MM.1S (cell line): ENCODE measurements at regions not wholly inside any gene's neighbourhood (a gene's known extent, or its start where the extent isn't known, plus 50 kb on each side); places are given as distances from the start of the nearest gene placed in this dataset.

Source experiments
- DNase-seq: peaks from one replicate; pipeline ENCODE4 v3.0.0-alpha.2; 2015
- H2AFZ ChIP-seq: fragments of 300-600 bp; sonication (generic); 2 replicates; pipeline ENCODE4 v1.6.0; 2016; ENCODE audit warnings: antibody characterized with exemption, low read length
- H3F3A ChIP-seq: fragments of 300-600 bp; sonication (generic); 2 replicates; pipeline ENCODE4 v1.6.1; 2016; ENCODE audit warnings: mild to moderate bottlenecking, antibody characterized with exemption, low read length, moderate library complexity, mixed read lengths; ENCODE audit not compliant: insufficient read depth
- H3K27ac ChIP-seq: fragments of 300-600 bp; sonication (generic); 2 replicates; pipeline ENCODE4 v1.5.1; 2016; ENCODE audit warnings: mild to moderate bottlenecking, low read length
- H3K27me3 ChIP-seq: fragments of 300-600 bp; sonication (generic); replicated peaks from 2 replicates; pipeline ENCODE4 v1.6.0; 2016; ENCODE audit warnings: low read length; ENCODE audit not compliant: insufficient read depth
- H3K36me3 ChIP-seq: fragments of 300-600 bp; sonication (generic); replicated peaks from 2 replicates; pipeline ENCODE4 v1.6.1; 2016; ENCODE audit warnings: mild to moderate bottlenecking, low read length, mixed read lengths; ENCODE audit not compliant: insufficient read depth
- H3K4me1 ChIP-seq: fragments of 300-600 bp; sonication (generic); 2 replicates; pipeline ENCODE4 v1.6.1; 2016; ENCODE audit warnings: low read length, mixed read lengths
- H3K4me2 ChIP-seq: fragments of 300-600 bp; sonication (generic); 2 replicates; pipeline ENCODE4 v1.6.0; 2016; ENCODE audit warnings: low read depth, low read length
- H3K4me3 ChIP-seq: fragments of 300-600 bp; sonication (generic); 2 replicates; pipeline ENCODE4 v1.5.1; 2016; ENCODE audit warnings: low read length, mixed read lengths
- H3K79me2 ChIP-seq: fragments of 300-600 bp; sonication (generic); 2 replicates; pipeline ENCODE4 v1.6.1; 2016; ENCODE audit warnings: mixed run types, low read length, mixed read lengths
- H3K9ac ChIP-seq: fragments of 300-600 bp; sonication (generic); 2 replicates; pipeline ENCODE4 v1.6.1; 2016; ENCODE audit warnings: low read length, mixed read lengths
- H3K9me2 ChIP-seq: fragments of 300-600 bp; sonication (generic); replicated peaks from 2 replicates; pipeline ENCODE4 v1.6.1; 2016; ENCODE audit warnings: mild to moderate bottlenecking, low read length, mixed read lengths; ENCODE audit not compliant: insufficient read depth
- H3K9me3 ChIP-seq: fragments of 300-600 bp; sonication (generic); replicated peaks from 2 replicates; pipeline ENCODE4 v1.6.1; 2016; ENCODE audit warnings: mild to moderate bottlenecking, low read length, mixed read lengths; ENCODE audit not compliant: insufficient read depth
- H4K20me1 ChIP-seq: fragments of 300-600 bp; sonication (generic); 2 replicates; pipeline ENCODE4 v1.6.1; 2016; ENCODE audit warnings: mild to moderate bottlenecking, low read length, moderate library complexity, mixed read lengths; ENCODE audit not compliant: insufficient read depth
- CTCF ChIP-seq: fragments of 300-600 bp; sonication (generic); IDR thresholded peaks from 2 replicates; pipeline ENCODE4 v1.5.1; 2016; ENCODE audit warnings: antibody characterized with exemption, low read length, mixed read lengths
- EZH2 ChIP-seq: fragments of 300-600 bp; sonication (generic); optimal IDR thresholded peaks from 2 replicates; pipeline ENCODE3; 2017; ENCODE audit warnings: low read depth, mild to moderate bottlenecking, antibody characterized with exemption, low read length, mixed read lengths
- EZH2phosphoT487 ChIP-seq: fragments of 300-600 bp; sonication (generic); IDR thresholded peaks from 2 replicates; pipeline ENCODE4 v1.6.1; 2018; ENCODE audit warnings: antibody characterized with exemption, low read length

GRCh38 chr5:60540856-60541805 is 158.8 kb downstream of the DEPDC1B start:
- Histone ChIP-seq H3K36me3 (no peaks in the 10 kb centered on the region), H3K27me3 (no peaks in the 10 kb centered on the region), H3F3A (no peaks in the 10 kb centered on the region), H3K27ac (no peak overlapping the region), H3K9me3 (no peaks in the 10 kb centered on the region), H3K4me1 (no peaks in the 10 kb centered on the region), H2AFZ (no peak overlapping the region), H3K79me2 (no peaks in the 10 kb centered on the region), H3K9me2 (no peaks in the 10 kb centered on the region), H3K4me3 (no peak overlapping the region), H4K20me1 (no peaks in the 10 kb centered on the region), H3K9ac (no peak overlapping the region), H3K4me2 (no peak overlapping the region)
- TF ChIP-seq CTCF (no peak), EZH2phosphoT487 (no peak), EZH2 (no peak)
- DNase-seq, result no peak

GRCh38 chr5:60538955-60539866 is 160.8 kb downstream of the DEPDC1B start:
- Histone ChIP-seq H3K9ac (no peak overlapping the region), H3K9me2 (no peaks in the 10 kb centered on the region), H3K79me2 (no peaks in the 10 kb centered on the region), H3K36me3 (no peaks in the 10 kb centered on the region), H2AFZ (no peak overlapping the region), H3K9me3 (no peaks in the 10 kb centered on the region), H3F3A (no peaks in the 10 kb centered on the region), H4K20me1 (no peaks in the 10 kb centered on the region), H3K4me3 (no peak overlapping the region), H3K27ac (no peak overlapping the region), H3K27me3 (no peaks in the 10 kb centered on the region), H3K4me2 (no peak overlapping the region), H3K4me1 (no peaks in the 10 kb centered on the region)
- no peak for DNase-seq
- no peak for TF ChIP-seq EZH2
- TF ChIP-seq EZH2phosphoT487, result no peak
- TF ChIP-seq CTCF, result no peak

- Histone ChIP-seq H3K36me3 (no peaks in the 10 kb centered on the region), H3K27ac (no peak overlapping the region), H3K9ac (no peak overlapping the region), H3F3A (no peaks in the 10 kb centered on the region), H4K20me1 (no peaks in the 10 kb centered on the region), H3K79me2 (no peaks in the 10 kb centered on the region), H2AFZ (no peak overlapping the region), H3K4me3 (no peak overlapping the region), H3K4me1 (no peaks in the 10 kb centered on the region), H3K9me2 (no peaks in the 10 kb centered on the region), H3K9me3 (no peaks in the 10 kb centered on the region), H3K27me3 (no peaks in the 10 kb centered on the region), H3K4me2 (no peak overlapping the region)
- DNase-seq, result no peak
- TF ChIP-seq CTCF, result no peak
- no peak for TF ChIP-seq EZH2
- no peak for TF ChIP-seq EZH2phosphoT487
Observed at GRCh38 chr5:60538426-60538825, 161.5 kb downstream of the DEPDC1B start.
